Right cardiac atrium (tissue), 5 donors: ENCODE measurements at regions not wholly inside any gene's neighbourhood (a gene's known extent, or its start where the extent isn't known, plus 50 kb on each side); places are given as distances from the start of the nearest gene placed in this dataset.
"Not testable (repeated sequence)": the region's sequence is repeated elsewhere in the genome, so short reads cannot be mapped to it uniquely, and the experiment has no call there.

Source experiments
- ATAC-seq, 2 donors: fragments of 200-7000 bp; cut with Tn5 transposase; one replicate each; pipeline versions ENCODE4 v1.8.0 to v1.9.1; 2020; ENCODE audit warnings: moderate library complexity in 2 of 2, mild to moderate bottlenecking in 1 of 2
- DNase-seq, 3 donors: peaks; one replicate each; pipeline ENCODE4 v3.0.0-alpha.2; 2020
- H3K27ac ChIP-seq: one replicate; pipeline ENCODE4 v1.5.1; 2013; ENCODE audit warnings: mild to moderate bottlenecking, low read length, control low read depth, moderate library complexity
- H3K27me3 ChIP-seq: one replicate; pipeline ENCODE4 v1.6.1; 2013; ENCODE audit not compliant: control insufficient read depth, insufficient read depth
- H3K4me1 ChIP-seq: one replicate; pipeline ENCODE4 v1.6.1; 2013; ENCODE audit warnings: low read length; ENCODE audit not compliant: control insufficient read depth, insufficient read depth
- H3K4me3 ChIP-seq: one replicate; pipeline ENCODE4 v1.5.1; 2013; ENCODE audit warnings: low read length, control low read depth
- H3K9me3 ChIP-seq: one replicate; pipeline ENCODE4 v1.6.1; 2013; ENCODE audit warnings: low read length; ENCODE audit not compliant: control insufficient read depth
- WGBS: extraction: QIAGEN DNeasy Blood & Tissue Kit; methylation state at CpG from one replicate; pipeline ENCODE4 v1.1.7; 2013; 5-methylcytosine and 5-hydroxymethylcytosine counted together
- intact Hi-C, 4 donors: fragments of 100-400 bp; cut with DNase I; formaldehyde crosslinking; loops; one replicate each; pipeline versions ENCODE4 v1.11.0 to v1.14.0; 2022 to 2023
- donor health status: healthy with polysubstance abuse.
- donor health status: DM: no; HTN: yes; CAD: no.
- donor health status: DM: no; HTN: no; CAD: no.
- donor health status: DM: no; HTN: yes; CAD: no; lungs with severe emphysema.
- donor health status: DM: yes; HTN: yes; CAD: no.

DNA sequence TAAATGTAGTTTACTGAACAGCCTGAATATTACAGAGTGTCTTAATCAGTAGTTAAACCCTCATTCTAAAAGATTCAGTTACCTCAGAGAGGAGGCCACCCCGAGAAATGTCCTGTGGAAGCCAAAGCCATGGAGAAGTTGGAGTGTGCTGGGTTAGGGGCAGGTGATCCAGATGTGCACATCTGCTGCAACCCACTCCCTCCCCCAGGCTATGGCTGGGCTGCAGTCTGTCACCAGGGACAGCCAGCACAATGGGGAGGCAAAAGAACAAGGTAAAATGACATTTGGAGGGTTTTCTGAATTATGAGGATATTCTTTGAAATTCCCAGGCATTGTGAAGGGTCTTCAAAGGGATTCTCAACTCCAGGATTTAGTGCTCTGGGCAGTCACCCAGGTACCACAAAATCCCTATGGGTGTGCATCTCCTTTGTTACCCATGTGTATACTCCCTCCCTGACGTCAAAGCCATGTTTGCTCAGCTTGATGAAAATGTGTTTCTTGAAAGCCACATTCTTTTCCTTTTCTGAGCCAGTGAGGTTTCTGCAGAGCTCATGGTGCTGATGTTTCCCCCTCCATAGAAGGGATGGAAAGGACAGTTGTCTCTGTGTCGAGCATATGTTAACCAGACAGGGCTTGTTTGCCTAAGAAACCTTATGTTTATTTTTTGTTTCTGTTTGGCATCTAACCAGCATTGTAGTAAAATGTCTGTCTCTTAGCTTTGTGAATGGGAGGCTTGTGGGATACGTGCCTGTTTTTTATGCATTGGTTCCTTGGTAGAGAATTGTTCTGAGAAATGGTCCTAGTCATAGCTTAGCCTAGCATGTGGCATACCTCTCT is 212.3 kb upstream of the TBX18 start:
- no peaks in the 10 kb centered on the region for H3K4me1 ChIP-seq
- no peaks in the 10 kb centered on the region for H3K27me3 ChIP-seq
- intact Hi-C loops, result no loop called here
- no peak for DNase-seq
- WGBS, result 52% methylated on average over 4 of the region's 4 CpGs
- H3K4me3 ChIP-seq, result no peak overlapping the region
- H3K9me3 ChIP-seq, result no peaks in the 10 kb centered on the region
- no peak for ATAC-seq
- no peak overlapping the region for H3K27ac ChIP-seq

DNA sequence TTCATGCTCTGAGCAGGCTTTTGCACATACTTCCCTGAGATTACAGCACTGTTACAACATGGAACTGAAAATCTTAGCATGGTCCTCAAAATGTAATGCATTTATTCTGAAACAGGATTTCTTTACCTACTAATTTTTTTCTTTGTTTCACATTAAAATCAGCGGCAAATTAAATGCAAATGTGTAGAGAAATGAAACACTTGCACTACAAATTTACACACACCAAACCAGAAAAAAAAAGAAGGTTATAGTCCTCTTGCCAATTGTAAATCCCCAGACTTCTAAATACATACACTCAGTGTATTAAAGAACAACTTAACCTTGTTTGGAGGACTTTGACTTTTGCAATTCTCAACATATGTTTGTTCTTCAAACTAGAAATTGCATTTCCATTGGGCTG is 210.9 kb upstream of the TBX18 start:
- intact Hi-C loops, result no loop called here
- WGBS, result 91% methylated on average over 1 of the region's 1 CpG
- no peak for DNase-seq
- Histone ChIP-seq H3K27ac (no peak overlapping the region), H3K4me3 (no peak overlapping the region), H3K9me3 (no peaks in the 10 kb centered on the region), H3K27me3 (no peaks in the 10 kb centered on the region), H3K4me1 (no peaks in the 10 kb centered on the region)
- no peak for ATAC-seq

DNA sequence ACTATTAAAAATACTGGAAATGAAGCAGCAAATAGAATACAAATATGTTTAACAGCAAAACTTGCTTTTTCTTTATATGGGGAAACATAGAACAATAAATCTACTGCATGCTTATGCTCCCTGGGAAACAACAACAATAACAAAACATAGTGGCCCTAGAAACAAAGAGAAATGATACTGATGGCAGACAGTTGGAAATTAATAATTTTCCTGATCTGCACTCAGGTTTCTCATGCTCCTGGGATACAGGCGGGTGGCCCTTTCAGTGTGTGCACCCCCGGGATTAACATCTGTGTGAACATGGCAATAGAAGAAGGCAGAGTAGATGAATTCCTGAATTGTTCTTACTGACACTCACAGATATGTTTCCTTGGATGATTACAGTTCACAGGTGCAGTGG is 209.2 kb upstream of the TBX18 start:
- intact Hi-C loops, result no loop called here
- Histone ChIP-seq H3K27ac (no peak overlapping the region), H3K4me1 (no peaks in the 10 kb centered on the region), H3K4me3 (no peak overlapping the region), H3K27me3 (no peaks in the 10 kb centered on the region), H3K9me3 (no peaks in the 10 kb centered on the region)
- ATAC-seq, result no peak
- DNase-seq, result no peak
- 86% methylated on average over 2 of the region's 2 CpGs for WGBS

GRCh38 chr6:84967965-84968364 is 203.6 kb upstream of the TBX18 start:
- intact Hi-C loops, result no loop called here
- DNase-seq (no peak), ATAC-seq (no peak)
- no peak overlapping the region for H3K4me3 ChIP-seq
- no peaks in the 10 kb centered on the region for H3K4me1 ChIP-seq
- peaks cover 3% of the 10 kb centered on the region for H3K9me3 ChIP-seq
- H3K27me3 ChIP-seq, result no peaks in the 10 kb centered on the region
- no peak overlapping the region for H3K27ac ChIP-seq
- 83% methylated on average over 11 of the region's 11 CpGs for WGBS

GRCh38 chr6:84967389-84967788 is 203.0 kb upstream of the TBX18 start:
- DNase-seq (no peak), ATAC-seq (no peak)
- 59% methylated on average over 7 of the region's 7 CpGs for WGBS
- H3K4me3 ChIP-seq, result no peak overlapping the region
- H3K9me3 ChIP-seq, result peaks cover 3% of the 10 kb centered on the region
- intact Hi-C loops, result no loop called here
- H3K27ac ChIP-seq, result no peak overlapping the region
- H3K4me1 ChIP-seq, result no peaks in the 10 kb centered on the region
- H3K27me3 ChIP-seq, result no peaks in the 10 kb centered on the region

- ATAC-seq, result no peak
These were observed 188.8 kb upstream of the TBX18 start for GRCh38 chr6:84953111-84953755.

DNA sequence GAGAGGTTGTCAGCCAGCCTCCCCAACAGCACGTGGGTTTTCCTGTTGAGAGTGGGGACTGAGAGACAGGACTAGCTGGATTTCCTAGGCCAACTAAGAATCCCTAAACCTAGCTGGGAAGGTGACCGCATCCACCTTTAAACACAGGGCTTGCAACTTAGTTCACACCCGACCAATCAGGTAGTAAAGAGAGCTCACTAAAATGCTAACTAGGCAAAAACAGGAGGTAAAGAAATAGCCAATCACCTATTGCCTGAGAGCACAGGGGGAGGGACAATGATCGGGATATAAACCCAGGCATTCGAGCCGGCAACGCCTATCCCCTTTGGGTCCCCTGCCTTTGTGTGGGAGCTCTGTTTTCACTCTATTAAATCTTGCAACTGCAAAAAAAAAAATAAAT is 180.5 kb upstream of the TBX18 start:
- WGBS, result 79% methylated on average over 7 of the region's 7 CpGs
- not testable (repeated sequence) for H3K4me3 ChIP-seq

More at GRCh38 chr6:84953111-84953755, 188.8 kb upstream of the TBX18 start:
- intact Hi-C loops, result no loop called here
- WGBS, result 26% methylated on average over 2 of the region's 2 CpGs
- H3K4me1 ChIP-seq, result no peaks in the 10 kb centered on the region
- no peak overlapping the region for H3K4me3 ChIP-seq
- no peak for DNase-seq
- no peaks in the 10 kb centered on the region for H3K9me3 ChIP-seq
- no peak overlapping the region for H3K27ac ChIP-seq
- H3K27me3 ChIP-seq, result no peaks in the 10 kb centered on the region

GRCh38 chr6:84943905-84944304 is 179.5 kb upstream of the TBX18 start:
- 99% methylated on average over 1 of the region's 1 CpG for WGBS
- Histone ChIP-seq H3K9me3 (no peaks in the 10 kb centered on the region), H3K4me1 (no peaks in the 10 kb centered on the region), H3K27ac (no peak overlapping the region), H3K27me3 (no peaks in the 10 kb centered on the region), H3K4me3 (no peak overlapping the region)
- no peak for ATAC-seq
- intact Hi-C loops, result no loop called here
- no peak for DNase-seq

More for the DNA sequence above, 180.5 kb upstream of the TBX18 start:
- H3K4me1 ChIP-seq, H3K27me3 ChIP-seq, H3K9me3 ChIP-seq, H3K27ac ChIP-seq, intact Hi-C loops, ATAC-seq, DNase-seq: not testable (repeated sequence)

GRCh38 chr6:84941609-84942008 is 177.2 kb upstream of the TBX18 start:
- ATAC-seq, H3K4me3 ChIP-seq, H3K9me3 ChIP-seq, H3K4me1 ChIP-seq, DNase-seq, H3K27ac ChIP-seq, intact Hi-C loops, H3K27me3 ChIP-seq: not testable (repeated sequence)

DNA sequence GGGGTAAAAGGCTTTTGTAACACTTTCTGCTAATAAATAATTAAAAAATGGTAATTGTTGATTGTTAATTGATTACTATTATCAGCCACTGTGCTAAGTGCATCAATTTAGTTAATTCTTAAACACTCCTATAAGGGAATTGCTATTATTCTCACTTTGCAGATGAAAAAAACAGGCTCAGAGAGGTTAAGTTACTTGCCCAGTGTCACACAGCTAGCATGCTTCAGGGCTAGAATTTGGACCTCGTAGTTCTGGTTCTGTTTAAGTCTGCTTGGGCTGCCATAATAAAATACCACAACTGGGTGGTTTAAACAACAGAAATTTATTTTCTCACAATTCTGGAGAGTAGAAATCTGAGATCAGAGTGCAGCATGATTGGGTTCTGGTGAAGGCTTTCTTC is 164.8 kb upstream of the TBX18 start:
- H3K27me3 ChIP-seq, result no peaks in the 10 kb centered on the region
- DNase-seq (no peak), ATAC-seq (no peak)
- no peaks in the 10 kb centered on the region for H3K4me1 ChIP-seq
- intact Hi-C loops, result no loop called here
- no peak overlapping the region for H3K4me3 ChIP-seq
- 76% methylated on average over 1 of the region's 1 CpG for WGBS
- H3K9me3 ChIP-seq, result no peaks in the 10 kb centered on the region
- no peak overlapping the region for H3K27ac ChIP-seq

DNA sequence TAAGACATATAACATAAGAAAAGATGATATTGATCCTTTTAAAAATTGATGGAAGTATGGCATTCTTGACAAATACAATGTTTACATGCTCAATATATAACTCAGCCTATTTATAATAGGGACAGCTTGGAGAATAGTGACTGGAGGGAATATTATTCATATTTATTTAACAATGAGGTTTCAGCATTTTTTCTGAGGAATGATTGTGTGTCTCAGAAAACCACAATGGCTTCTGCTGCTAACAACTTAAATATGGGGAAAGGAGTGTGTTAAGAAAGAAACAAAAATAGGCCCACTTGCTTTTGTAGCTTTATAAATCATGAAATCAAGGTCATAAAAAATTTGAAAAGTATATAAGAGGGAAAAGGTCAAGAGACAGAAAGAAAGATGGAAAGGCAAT is 163.2 kb upstream of the TBX18 start:
- H3K27me3 ChIP-seq, result no peaks in the 10 kb centered on the region
- H3K9me3 ChIP-seq, result no peaks in the 10 kb centered on the region
- DNase-seq (no peak), ATAC-seq (no peak)
- H3K4me1 ChIP-seq, result no peaks in the 10 kb centered on the region
- no peak overlapping the region for H3K27ac ChIP-seq
- H3K4me3 ChIP-seq, result no peak overlapping the region
- intact Hi-C loops, result no loop called here
